Lung microvascular endothelial cell (primary cell): ENCODE measurements at regions not wholly inside any gene's neighbourhood (a gene's known extent, or its start where the extent isn't known, plus 50 kb on each side); places are given as distances from the start of the nearest gene placed in this dataset.
"Not testable (repeated sequence)": the region's sequence is repeated elsewhere in the genome, so short reads cannot be mapped to it uniquely, and the experiment has no call there.

Experiments used
- DNase-seq, 2 donors: peaks; one replicate each; pipeline versions ENCODE4 v3.0.0 to v3.0.0-alpha.2; 2010; ENCODE audit warnings: low read depth in 2 of 2

GRCh38 chr10:106301146-106301545, 863.4 kb downstream of the SORCS1 start:
- no peak for DNase-seq

GRCh38 chr10:106296750-106297392, 867.6 kb downstream of the SORCS1 start:
- no peak for DNase-seq

- DNase-seq: no peak
Observed at GRCh38 chr10:106284802-106285587, 879.5 kb downstream of the SORCS1 start.

GRCh38 chr10:106280896-106281460, 883.5 kb downstream of the SORCS1 start:
- DNase-seq: no peak

GRCh38 chr10:106278383-106278782, 886.1 kb downstream of the SORCS1 start:
- no peak for DNase-seq

- DNase-seq: no peak
Observed at GRCh38 chr10:106271237-106271636, 893.3 kb downstream of the SORCS1 start.

GRCh38 chr10:106268000-106268399, 896.5 kb downstream of the SORCS1 start:
- DNase-seq: no peak

- no peak for DNase-seq
Observed at GRCh38 chr10:106267591-106267990, 896.9 kb downstream of the SORCS1 start.

GRCh38 chr10:106257432-106257831, 907.1 kb downstream of the SORCS1 start:
- not testable (repeated sequence) for DNase-seq

GRCh38 chr10:106255111-106255678, 909.3 kb downstream of the SORCS1 start:
- DNase-seq: no peak

- no peak for DNase-seq
Observed at GRCh38 chr10:106254071-106254470, 910.4 kb downstream of the SORCS1 start.

GRCh38 chr10:106252541-106252940, 912.0 kb downstream of the SORCS1 start:
- DNase-seq: no peak

GRCh38 chr10:106251573-106251972, 912.9 kb downstream of the SORCS1 start:
- DNase-seq: no peak

- DNase-seq: no peak
Observed at GRCh38 chr10:106242301-106242700, 922.2 kb downstream of the SORCS1 start.

- DNase-seq: no peak
Observed at GRCh38 chr10:106226828-106227227, 937.7 kb downstream of the SORCS1 start.

GRCh38 chr10:106226142-106226541, 938.4 kb downstream of the SORCS1 start:
- no peak for DNase-seq

- no peak for DNase-seq
Observed at GRCh38 chr10:106224676-106225075, 939.8 kb downstream of the SORCS1 start.

- no peak for DNase-seq
Observed at GRCh38 chr10:106217627-106218026, 946.9 kb downstream of the SORCS1 start.

GRCh38 chr10:106216085-106216484, 948.4 kb downstream of the SORCS1 start:
- no peak for DNase-seq

GRCh38 chr10:106214243-106214642, 950.3 kb downstream of the SORCS1 start:
- no peak for DNase-seq

- no peak for DNase-seq
Observed at GRCh38 chr10:106213493-106213892, 951.0 kb downstream of the SORCS1 start.

- DNase-seq: no peak
Observed at GRCh38 chr10:106198275-106198674, 966.2 kb downstream of the SORCS1 start.
